Stimulated activated CD8-positive, alpha-beta memory T cell treated with anti-CD3 and anti-CD28 coated beads, Interleukin-15, amount 100 ng/mL, for 24 hours (primary cell): ENCODE measurements at regions not wholly inside any gene's neighbourhood (a gene's known extent, or its start where the extent isn't known, plus 50 kb on each side); places are given as distances from the start of the nearest gene placed in this dataset.
"Not testable (repeated sequence)": the region's sequence is repeated elsewhere in the genome, so short reads cannot be mapped to it uniquely, and the experiment has no call there.

Experiments
- DNase-seq: peaks from one replicate; pipeline ENCODE4 v3.0.0-alpha.2; 2020; ENCODE audit warnings: low read depth

DNA sequence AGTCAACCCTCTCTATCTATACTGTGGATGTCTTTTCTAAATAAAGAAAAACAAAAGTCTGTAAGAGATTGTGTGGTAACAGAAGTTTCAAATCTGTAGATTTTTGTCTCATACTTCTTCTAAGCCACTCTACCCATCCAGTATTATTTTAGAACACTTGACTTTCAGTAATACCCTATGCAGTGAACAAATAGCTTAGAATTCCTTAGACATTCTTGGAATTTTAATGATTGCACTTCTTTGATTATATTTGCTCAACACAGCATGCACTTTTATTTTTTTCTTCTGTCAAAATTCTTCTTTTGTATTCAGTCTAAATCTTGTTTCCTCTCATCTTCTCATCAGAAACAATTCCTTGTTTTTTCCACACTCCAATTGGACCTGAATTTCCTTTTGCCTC is 1080.2 kb downstream of the SUCLG1 start:
- DNase-seq, result no peak

DNA sequence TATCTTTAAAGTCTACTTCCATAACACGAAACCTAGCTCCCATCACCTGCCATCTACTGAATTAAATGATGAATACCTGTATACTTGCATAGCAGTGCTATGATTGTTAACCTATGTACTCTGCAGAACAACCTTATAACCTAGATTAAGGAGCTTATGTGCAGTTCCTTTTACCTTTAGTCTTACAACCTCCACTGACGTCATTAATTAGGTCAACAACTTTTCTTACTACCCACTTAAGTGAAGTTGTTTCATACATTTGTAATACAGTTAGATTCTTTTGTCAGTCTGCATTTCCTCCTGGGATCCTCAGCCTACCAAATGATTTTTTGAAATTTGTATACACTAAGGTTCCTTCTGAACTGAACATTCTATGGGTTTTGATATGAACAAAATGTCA is 1082.3 kb downstream of the SUCLG1 start:
- no peak for DNase-seq

DNA sequence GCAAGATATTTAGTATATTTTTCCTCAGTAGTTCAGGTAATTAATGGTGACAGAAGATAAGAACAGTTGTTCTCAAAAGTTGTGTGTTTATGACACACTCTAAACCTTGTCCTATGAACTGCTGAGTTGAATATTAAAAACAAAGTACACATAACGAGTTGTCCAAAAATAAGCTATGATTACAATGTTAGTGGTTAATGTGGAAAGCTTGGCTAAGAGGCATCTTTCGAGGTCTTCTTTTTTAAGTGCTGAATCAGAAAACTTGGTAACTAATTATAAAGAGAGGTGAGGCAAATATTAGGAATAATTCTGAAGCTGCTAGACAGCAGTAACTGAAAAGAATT is 1088.7 kb downstream of the SUCLG1 start:
- DNase-seq, result no peak

DNA sequence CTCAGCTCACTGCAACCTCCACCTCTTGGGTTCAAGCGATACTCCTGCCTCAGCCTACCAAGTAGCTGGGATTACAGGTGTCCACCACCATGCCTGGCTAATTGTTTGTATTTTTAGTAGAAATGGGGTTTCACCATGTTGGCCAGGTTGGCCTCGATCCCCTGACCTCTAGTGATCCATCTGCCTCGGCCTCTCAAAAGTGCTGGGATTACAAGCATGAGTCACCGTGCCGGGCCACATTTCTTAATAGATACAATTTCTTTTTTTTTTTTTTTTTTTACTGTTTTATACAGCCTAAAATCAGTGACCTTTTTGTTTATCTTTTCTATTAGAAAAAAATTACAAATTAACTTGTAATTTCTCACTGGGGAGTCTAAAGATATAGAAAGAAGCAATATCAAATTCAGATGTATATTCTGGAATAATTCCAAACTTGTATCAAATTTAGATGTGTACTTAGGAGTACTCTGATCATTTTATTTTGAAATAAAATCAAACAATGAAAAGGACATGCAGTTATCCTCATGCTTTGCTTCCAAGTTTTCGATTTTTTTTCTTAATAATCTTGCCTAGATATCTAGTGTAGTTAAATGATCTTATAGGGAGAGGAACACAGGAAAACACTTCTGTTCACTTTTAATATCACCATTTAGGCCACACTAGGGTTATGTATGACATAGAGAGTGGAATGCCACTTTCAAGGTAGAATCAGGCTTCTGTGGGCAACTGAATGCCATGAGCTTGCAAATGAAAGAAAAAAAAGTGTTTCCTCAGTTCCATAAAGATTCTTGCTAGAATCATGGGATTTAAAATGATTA is 1089.3 kb downstream of the SUCLG1 start:
- DNase-seq, result no peak

DNA sequence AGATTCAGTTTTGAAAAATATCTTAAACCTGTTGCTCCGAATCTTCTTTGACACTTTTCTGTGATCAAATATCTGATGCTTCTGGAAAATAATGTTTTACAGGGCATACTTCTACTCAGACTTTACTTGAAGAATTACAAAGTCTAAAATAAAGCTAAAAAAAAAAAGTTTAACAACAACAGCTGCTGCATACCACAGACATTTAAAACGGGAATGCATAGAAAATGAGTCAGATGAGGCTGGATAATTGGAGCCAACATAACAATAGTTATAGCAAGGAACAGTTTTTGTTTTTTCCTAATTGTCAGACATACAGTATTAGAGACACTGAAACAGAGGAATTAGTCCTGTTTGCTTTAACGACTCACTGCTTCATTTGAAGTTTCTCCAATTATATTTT is 1090.2 kb downstream of the SUCLG1 start:
- no peak for DNase-seq

DNA sequence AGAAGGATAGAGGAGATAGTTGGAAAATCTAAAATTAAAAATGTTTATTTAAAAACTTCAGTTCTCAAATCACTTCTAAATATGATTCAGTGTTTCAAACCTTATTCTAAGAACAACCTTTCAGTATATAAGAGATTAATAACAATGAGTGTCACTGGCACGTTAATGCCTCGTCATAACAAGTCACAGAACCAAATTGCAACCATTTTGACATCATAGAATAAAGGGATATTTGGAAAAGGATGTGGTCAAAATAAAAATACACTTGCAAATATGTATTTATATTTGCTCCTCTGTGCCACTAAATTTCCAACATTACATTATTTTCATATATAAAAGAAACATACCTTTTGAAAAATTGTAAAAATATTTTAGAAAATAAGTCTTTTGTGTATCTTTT is 1090.6 kb downstream of the SUCLG1 start:
- no peak for DNase-seq

DNA sequence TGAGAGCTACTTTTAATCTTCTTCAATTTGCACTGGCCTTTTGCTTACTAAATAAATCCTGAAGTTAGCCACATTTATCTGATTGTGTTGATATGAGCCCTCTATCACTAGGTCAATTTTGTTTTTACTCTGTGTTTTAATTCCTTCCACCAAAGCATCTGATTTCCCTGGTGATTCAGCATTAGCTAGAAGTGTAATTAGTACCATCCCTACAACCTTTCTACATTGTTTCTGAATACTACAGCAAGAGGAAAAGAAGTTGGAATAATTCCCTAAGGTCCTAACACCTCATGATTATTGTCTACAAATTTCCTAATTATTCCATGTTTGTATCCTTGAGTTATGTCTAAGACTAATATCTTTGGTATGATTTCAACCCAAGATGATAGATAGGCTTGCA is 1093.6 kb downstream of the SUCLG1 start:
- no peak for DNase-seq

DNA sequence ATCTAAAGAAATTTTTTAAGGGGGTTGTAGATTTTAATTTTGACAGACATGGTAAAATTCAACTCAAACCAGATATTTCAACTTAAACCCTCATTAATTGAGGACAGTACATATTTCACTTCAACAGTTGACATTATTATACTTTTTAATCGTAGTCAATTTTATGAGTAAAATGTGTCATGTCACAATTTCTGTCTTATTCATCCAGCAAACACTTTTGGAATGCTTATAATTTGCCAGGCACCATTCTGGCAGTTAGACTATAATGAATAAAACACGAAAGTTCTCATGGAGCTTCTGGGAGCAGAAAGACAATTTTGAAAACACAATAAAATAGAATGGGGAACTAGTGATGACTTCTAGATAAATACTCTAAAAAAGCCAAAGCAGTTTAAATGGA is 1094.8 kb downstream of the SUCLG1 start:
- no peak for DNase-seq

DNA sequence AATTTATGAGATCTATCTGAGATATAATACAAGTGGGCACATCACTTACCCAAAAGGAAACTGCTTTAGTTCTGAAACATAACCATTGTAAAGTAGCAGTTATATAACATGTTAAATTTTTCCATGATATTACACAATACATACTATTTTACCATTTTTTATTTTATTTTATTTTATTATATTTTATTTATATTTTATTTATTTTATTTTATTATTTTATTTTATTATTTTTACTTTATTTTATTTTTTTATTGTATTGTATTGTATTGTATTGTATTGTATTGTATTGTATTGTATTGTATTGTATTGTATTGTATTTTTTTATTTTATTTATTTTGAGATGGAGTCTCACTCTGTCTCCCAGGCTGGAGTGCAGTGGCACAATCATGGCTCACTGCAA is 1095.9 kb downstream of the SUCLG1 start:
- DNase-seq, result not testable (repeated sequence)

DNA sequence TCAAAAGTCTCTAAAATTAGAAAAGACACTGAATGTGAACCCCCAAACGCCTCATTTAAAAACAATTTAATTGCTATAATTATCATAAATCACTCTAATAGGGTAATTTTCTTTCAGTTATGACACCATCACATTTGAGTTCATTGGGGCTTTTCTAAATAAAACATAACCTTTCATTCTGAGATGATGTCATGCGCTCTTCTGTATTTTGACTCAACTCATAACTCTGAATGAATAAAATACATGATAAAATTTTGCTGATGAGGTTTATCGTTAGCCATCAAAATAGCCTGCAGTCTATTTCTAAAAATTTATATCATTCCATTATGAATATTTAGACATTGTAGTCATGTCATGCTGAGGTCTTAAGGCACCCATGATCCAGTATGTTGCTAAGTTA is 1099.7 kb downstream of the SUCLG1 start:
- DNase-seq, result no peak

DNA sequence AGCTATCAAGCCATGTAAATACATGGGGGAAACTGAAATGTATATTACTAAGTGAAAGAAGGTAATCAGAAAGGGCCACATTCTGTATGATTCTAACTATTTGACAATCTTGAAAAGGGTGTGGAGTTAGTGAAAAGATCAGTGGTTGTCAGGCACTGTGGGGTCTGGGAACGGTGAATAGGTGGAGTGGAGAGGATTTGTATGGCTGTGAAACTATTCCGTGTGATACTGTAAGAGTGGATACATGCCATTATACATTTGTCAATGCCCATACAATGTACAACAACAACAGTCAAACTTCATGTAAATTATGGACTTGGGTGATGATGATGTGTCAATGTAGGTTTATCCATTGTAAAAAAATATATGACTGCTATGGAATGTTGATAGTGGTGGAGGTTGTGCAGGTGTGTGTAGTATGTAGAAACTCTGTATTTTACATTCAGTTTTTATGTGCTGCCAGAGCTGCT is 1116.2 kb downstream of the SUCLG1 start:
- no peak for DNase-seq

DNA sequence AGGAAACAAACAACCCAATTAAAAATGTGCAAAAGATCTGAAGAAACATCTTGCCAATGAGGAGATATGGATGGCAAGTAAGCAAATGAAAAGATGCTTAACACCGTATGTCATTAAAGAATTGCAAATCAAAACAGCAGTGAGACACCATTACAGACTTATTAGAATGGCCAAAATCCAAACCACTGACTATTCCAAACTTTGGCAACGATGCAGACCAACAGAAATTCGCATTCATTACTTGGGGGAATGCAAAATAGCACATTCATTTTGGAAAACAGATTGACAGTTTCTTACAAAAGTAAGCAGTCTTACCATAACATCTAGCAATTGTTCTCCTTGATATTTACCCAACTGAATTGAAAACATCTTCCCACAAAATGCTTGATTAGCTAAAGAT is 1118.7 kb downstream of the SUCLG1 start:
- no peak for DNase-seq

DNA sequence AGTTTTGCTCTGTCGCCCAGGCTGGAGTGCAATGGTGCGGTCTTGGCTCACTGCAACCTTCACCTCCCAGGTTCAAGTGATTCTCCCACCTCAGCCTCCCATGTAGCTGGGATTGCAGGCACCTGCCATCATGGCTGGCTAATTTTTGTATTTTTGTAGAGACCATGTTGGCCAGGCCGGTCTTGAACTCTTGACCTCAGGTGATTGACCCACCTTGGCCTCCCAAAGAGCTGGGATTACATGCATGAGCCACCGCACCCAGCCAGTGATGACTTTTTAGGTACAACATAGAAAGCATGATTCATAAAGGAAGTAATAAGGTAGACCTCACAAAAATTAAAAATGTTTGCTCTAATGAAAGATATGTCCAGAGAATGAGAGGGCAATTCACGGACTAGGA is 1119.1 kb downstream of the SUCLG1 start:
- DNase-seq, result not testable (repeated sequence)

DNA sequence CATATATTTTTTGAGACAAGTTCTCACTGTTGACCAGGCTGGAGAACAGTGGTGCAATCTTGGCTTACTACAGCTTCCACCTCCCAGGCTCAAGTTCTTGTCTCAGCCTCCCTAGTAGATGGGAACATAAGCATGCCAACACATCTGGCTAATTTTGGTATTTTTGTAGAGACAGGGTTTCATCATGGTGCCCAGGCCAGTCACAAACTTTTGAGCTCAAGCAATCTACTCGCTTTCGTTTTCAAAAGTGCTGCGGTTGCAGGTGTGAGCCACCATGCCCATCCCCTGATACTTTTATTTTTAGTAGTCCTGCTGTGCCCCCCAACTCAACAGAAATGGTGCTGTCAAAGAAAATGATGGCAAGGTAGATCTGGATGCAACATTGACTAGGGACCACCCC is 1127.3 kb downstream of the SUCLG1 start:
- no peak for DNase-seq

DNA sequence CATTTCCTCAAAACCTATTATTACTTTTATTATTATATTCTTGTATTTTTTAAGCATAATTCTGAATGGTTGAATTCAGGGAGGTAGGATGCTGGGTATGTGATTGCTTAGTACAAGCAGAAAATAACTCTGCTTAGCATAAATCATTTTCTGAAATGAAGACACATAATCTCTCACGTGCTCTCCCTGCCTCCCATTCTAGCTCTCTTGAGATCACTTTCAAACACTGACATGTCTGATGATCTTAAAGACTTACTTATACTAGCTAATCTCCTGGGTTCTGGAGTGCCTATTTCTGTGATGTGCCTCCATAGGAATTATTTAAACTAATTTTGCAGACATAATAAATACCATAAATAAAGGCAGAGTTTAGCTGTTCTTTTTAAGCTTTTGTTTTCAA is 1136.0 kb downstream of the SUCLG1 start:
- no peak for DNase-seq

DNA sequence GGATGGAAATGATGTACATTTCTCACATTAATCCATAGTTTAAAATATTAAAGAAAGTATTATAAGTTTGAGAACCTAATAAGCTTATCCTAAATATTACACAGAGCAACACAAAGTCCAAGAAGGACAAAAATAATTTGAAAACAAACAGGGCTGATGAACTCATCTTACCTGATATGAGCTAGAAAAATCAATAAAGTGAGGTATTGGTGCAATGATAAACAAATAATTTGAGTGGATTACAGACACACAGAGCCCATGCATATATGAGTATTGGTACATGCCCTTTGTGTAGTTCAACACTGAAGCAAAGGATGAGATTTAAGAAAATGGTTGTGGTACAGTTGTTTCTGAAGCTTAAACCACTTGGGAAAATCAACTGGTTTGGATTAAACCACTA is 1139.0 kb downstream of the SUCLG1 start:
- no peak for DNase-seq

DNA sequence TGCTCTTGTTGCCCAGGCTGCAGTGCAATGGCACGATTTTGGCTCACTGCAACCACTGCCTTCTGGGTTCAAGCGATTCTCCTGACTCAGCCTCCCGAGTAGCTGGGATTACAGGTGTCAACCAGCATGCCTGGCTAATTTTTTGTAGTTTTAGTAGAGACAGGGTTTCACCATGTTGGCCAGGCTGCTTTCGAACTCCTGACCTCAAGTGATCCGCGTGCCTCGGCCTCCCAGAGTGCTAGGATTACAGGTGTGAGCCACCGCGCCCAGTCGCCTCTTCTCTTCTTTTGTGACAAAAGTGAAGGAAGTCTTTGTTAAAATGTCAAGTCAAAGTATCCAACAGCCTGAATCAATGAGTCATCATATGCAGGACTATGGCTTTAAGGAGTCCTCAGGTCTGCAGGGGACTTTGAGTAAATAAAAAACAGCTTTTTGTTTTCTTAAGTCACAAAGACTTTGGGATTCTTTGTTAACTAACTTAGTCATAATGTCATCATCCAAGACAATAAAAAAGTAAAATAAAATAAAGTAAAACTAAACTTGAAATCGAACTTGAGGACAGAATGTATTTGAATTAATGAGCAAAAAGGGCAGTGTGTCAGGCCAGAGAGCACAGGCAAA is 1153.2 kb downstream of the SUCLG1 start:
- DNase-seq, result no peak

DNA sequence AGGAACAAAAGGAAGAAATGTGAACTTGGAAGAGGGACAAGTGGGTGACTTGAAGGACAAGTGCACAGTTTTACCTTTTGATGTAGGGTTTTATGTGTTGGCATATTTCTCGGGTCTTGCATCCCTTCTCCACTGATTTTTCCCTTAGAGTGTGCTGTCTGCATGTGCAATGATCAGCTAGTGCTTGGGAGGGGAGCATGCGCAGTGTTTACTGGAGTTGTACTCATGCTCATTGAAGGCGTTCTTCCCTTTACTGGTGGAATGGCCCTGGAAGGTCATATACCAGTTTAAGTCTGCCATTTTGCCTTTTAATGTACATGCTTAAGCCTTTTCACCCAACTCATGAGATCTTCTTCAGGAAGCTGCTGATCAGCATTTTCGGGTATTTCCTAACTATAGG is 1168.0 kb downstream of the SUCLG1 start:
- no peak for DNase-seq

DNA sequence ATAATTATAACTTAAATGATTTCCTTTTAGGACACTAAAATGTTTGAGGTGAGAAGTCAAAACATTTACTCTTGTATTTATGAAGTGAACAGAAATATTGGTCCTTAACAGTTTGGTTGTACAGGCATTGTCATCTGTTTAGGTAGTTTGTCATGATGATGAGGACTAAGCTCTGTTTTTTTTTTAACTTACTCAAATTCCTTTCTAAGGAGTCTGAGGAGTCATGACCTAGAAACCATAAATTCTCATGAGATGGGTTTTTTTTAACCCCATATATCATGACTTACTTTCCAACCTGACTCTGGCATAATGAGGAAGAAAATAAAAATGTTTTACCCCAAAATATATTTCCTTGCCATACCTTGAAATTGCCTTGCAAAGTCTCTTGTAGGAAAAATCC is 1176.2 kb downstream of the SUCLG1 start:
- no peak for DNase-seq

DNA sequence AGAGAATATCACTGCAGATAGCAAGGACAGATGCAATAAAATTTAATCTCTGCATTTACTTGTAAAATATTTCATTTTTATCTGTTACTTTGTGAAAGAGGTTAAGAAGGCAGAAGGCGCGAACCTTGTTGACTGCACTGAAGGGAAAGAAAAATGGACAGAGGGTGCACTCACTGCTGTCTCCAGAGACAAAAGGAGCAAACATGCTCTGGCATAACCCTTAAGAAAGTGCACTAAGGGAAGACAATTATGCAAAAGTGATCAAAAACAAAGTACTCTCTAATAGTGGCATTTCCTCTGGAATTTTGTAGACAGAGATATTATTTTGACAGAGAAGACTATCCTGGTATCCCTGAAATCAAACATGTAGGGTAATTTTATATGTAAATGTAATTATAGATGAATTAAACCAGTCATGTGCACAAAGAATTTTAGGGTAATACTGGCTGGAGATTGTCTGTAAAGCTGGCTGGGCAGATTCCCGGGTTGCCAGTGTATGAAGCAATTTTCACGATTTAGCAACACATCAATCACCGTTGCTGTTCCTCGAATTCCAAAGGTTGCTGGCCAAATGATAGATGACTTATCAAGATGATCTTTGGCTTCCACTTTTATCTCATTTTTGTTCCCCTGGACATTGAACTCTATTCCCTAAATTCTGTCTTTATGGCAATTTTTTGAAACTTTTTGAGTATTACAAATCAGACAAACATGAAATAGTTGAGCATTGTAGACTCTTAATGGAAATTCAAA is 1176.9 kb downstream of the SUCLG1 start:
- DNase-seq, result no peak

DNA sequence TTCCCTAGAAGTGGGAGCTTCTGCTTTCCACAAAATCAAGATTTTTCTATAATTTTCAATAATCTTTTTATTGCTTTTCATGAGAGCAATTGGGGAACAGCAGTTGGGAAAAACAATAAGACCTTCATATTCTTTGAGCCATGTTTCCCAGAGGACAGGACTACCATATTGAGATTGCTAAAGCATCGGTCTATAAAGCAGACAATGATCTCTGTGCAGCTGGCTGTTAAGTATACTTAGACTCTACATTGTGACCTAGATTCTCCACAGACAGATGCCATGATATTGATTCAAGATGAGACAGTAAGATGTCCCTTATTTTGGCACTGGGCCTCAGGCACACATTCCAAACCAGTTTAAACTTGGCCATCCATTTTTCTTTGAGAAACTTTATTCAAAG is 1178.7 kb downstream of the SUCLG1 start:
- DNase-seq, result no peak

DNA sequence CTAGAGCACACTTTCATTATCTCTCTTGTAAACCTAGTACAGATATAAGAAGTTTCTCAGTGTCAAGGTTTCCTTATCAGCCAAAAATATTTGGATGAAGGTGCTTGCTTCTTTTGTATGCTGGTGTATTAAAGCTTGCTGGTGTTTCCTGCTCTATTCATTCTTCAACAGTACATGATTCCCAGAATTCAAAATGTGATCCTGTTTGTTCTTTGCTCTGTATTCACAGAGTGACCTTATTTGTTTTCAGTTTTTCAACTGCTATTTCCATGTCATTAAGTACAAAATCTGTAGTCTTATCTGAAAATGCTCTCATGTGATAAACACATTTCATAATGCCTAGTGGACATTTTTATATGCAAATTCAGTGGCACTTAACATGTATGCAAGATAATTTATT is 1185.8 kb downstream of the SUCLG1 start:
- DNase-seq, result no peak

DNA sequence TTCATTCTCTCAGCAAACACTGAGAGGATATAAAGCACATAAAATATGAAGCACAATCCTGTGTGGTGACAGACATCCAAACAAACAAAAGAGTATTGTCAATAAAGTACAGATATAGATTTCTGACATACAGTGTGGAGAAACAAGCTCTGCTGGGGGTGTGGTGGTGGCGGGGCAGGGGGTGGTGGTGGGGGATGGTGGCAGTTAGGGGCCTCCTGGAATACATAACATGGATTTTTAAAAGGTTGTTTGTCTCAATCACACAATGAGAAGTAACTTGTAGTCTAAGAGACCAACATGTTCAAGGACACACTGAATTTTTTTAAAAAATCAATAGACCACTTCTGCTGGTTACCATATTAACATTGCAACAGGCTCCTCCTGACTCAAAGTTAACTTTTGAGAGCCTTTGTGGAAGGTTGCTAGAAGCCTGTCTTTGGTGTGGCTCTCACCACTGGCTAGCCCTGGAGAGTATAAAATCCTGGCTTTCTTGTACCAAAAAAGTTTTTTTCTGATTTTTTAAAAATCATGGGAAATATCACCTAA is 1197.4 kb downstream of the SUCLG1 start:
- DNase-seq, result no peak
